Thoracic aorta (tissue), 2 donors: ENCODE measurements at regions not wholly inside any gene's neighbourhood (a gene's known extent, or its start where the extent isn't known, plus 50 kb on each side); places are given as distances from the start of the nearest gene placed in this dataset.
A peak's percentile ranks its signal among the peaks of the same experiment; 100 is the strongest.

Experiments used
- ATAC-seq: fragments of 150-250 bp; one replicate; pipeline ENCODE4 v1.8.0; 2017; ENCODE audit warnings: low read depth; ENCODE audit not compliant: insufficient number of reproducible peaks, low FRiP score
- DNase-seq: peaks from one replicate; pipeline ENCODE4 v3.0.0-alpha.2; 2020; ENCODE audit warnings: low spot score
- H3K27ac ChIP-seq, 2 donors: fragments of 200-600 bp; sonication (generic); 1 replicate in 1 of 2; 2 replicates in 1 of 2; pipeline ENCODE4 v1.5.1; 2016; ENCODE audit warnings: mild to moderate bottlenecking in 2 of 2, moderate library complexity in 2 of 2
- H3K27me3 ChIP-seq: fragments of 200-600 bp; sonication (generic); replicated peaks from 2 replicates; pipeline ENCODE4 v1.6.0; 2016; ENCODE audit warnings: mild to moderate bottlenecking; ENCODE audit not compliant: insufficient read depth
- H3K36me3 ChIP-seq: fragments of 200-600 bp; sonication (generic); one replicate; pipeline ENCODE4 v1.5.1; 2016
- H3K4me1 ChIP-seq, 2 donors: fragments of 200-600 bp; sonication (generic); 1 replicate in 1 of 2; 2 replicates in 1 of 2; pipeline versions ENCODE4 v1.5.1 to v1.6.0; 2016; ENCODE audit warnings: low read depth in 2 of 2, mild to moderate bottlenecking in 1 of 2; ENCODE audit not compliant: control insufficient read depth in 1 of 2
- H3K4me3 ChIP-seq: fragments of 200-600 bp; sonication (generic); 2 replicates; pipeline ENCODE4 v1.5.1; 2016; ENCODE audit warnings: mild to moderate bottlenecking
- H3K9me3 ChIP-seq: fragments of 200-600 bp; sonication (generic); 2 replicates; pipeline ENCODE4 v1.5.1; 2016
- TF ChIP-seq, protein P1 (sequence below): fragments of 200-600 bp; sonication (generic); IDR thresholded peaks from one replicate; pipeline ENCODE4 v1.5.1; 2019; ENCODE audit warnings: antibody characterized with exemption

DNA sequence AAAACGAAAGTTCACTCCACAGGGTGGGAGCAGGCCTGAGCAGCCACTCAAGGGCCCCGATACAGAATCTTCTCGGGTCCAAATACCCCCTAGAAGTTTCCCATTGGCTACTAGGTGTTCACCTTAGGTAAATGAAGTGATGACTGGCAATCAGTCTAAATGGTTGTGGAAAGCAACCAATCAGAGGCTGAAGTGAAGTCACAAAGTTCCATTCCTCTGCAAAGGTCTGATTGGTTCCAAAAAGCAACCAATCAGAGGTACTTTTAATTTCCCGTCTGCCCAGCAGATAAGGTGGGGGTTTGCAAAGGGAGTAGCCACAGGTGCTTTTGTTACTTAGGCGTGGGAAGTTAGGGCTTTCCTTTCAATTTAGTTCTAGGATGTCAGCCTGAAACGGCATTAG, 58.2 kb upstream of the NKAP start:
- no peak overlapping the region for H3K27ac ChIP-seq
- H3K4me1 ChIP-seq = no peaks in the 10 kb centered on the region
- no peaks in the 10 kb centered on the region for H3K9me3 ChIP-seq
- no peak for DNase-seq
- no peaks in the 10 kb centered on the region for H3K36me3 ChIP-seq
- ATAC-seq = no peak
- H3K4me3 ChIP-seq = no peak overlapping the region
- no peaks in the 10 kb centered on the region for H3K27me3 ChIP-seq
- TF ChIP-seq, protein P1, sequence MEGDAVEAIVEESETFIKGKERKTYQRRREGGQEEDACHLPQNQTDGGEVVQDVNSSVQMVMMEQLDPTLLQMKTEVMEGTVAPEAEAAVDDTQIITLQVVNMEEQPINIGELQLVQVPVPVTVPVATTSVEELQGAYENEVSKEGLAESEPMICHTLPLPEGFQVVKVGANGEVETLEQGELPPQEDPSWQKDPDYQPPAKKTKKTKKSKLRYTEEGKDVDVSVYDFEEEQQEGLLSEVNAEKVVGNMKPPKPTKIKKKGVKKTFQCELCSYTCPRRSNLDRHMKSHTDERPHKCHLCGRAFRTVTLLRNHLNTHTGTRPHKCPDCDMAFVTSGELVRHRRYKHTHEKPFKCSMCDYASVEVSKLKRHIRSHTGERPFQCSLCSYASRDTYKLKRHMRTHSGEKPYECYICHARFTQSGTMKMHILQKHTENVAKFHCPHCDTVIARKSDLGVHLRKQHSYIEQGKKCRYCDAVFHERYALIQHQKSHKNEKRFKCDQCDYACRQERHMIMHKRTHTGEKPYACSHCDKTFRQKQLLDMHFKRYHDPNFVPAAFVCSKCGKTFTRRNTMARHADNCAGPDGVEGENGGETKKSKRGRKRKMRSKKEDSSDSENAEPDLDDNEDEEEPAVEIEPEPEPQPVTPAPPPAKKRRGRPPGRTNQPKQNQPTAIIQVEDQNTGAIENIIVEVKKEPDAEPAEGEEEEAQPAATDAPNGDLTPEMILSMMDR = no peak

DNA sequence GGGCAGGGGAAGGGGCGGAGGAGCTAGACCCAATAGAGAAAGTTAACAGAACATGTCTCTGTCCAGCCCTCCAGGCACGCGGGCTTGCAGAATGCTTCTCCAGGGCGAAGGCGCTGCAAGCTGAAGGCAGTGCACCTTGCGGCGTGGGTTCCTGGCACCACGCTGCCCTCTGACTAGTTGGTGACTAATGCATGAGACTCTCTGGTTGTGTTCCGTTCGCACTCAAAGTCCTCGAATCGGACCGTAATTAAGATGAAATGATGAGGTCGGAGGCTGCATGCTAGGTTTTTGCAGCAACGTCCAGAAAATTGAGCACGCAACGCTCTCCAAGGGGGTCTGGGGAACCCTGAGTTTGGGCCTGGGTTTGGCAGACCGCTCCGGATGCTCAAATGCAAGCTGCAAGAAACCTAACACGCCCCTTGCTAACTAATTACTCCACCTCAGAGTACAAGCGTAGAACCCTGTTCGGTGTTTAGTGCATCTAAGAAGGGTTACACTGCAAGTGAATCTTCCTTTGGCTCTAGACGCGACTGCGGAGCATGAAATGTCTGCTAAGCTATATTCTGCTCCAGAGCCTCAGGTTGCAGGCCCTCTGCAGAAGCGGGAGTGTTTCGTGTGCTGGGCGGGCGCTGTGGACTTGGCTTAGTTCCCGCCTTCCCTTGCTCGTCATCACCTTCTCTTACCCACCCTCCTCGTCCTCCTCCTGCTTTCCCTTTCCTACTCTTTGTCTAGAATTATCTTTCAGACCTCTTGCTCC, 57.1 kb upstream of the NKAP start:
- no peaks in the 10 kb centered on the region for H3K36me3 ChIP-seq
- peak overlapping the region; percentile 3 for H3K4me3 ChIP-seq
- ATAC-seq (no peak), DNase-seq (no peak)
- no peaks in the 10 kb centered on the region for H3K27me3 ChIP-seq
- no peaks in the 10 kb centered on the region for H3K4me1 ChIP-seq
- H3K27ac ChIP-seq = no peak overlapping the region
- H3K9me3 ChIP-seq = no peaks in the 10 kb centered on the region
- TF ChIP-seq, protein P1 = no peak

DNA sequence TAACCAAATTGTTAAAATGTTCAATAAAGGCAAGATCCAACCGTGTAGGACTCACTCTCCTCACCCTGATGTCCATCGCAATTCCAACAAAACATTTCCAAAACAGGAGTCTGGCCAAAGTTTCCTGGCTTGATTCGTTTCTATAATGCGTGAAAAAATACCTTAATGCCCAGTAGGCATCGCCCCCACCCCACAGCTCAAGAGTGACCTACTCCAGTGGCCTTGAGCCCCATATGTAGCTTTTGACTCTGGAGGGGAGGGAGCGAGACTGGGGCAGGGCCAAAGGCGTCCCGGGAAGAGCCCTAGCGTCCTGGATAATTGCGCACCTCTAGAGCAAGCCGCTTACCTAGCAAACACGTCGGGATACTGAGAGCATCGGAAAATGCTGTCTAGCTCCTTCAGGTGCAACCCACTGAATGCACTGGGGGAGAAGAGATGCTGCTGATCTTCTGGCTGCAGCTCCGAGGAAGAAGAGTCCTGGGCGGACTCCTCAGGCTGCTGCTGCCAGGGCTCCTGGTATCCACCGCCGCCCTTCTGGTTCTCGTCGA, 55.6 kb upstream of the NKAP start:
- Histone ChIP-seq H3K27me3 (no peaks in the 10 kb centered on the region), H3K9me3 (no peaks in the 10 kb centered on the region)
- TF ChIP-seq, protein P1 = no peak

DNA sequence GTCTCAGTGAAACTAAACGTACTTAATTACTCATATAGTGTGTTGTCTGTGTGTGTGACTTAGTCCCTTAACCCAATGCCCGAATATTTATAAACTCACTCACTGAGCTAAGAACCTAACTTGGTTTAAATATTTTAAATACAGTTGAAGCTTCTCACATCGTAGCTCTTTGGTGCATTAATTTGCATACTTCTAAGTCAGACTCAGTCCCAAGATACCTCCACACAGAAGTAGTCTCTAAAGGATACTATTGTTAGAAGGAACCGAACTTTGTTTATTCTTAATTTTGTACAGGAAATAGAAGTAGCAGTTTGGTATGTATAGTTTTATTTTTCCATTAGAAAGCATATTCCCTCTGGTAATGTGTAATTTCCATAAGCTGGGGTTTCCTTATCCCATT, 54.0 kb upstream of the NKAP start:
- Histone ChIP-seq H3K9me3 (no peaks in the 10 kb centered on the region), H3K4me1 (no peaks in the 10 kb centered on the region), H3K4me3 (no peak overlapping the region), H3K36me3 (no peaks in the 10 kb centered on the region), H3K27me3 (no peaks in the 10 kb centered on the region), H3K27ac (no peak overlapping the region)
- ATAC-seq (no peak), DNase-seq (no peak)
- TF ChIP-seq, protein P1 = no peak

More for the DNA sequence above, 55.6 kb upstream of the NKAP start:
- Histone ChIP-seq H3K36me3 (no peaks in the 10 kb centered on the region), H3K27ac (no peak overlapping the region), H3K4me3 (no peak overlapping the region), H3K4me1 (no peaks in the 10 kb centered on the region)
- DNase-seq (no peak), ATAC-seq (no peak)

GRCh38 chrX:119996600-119997524, 53.3 kb upstream of the NKAP start:
- no peaks in the 10 kb centered on the region for H3K27me3 ChIP-seq
- no peak for ATAC-seq

More at GRCh38 chrX:119996600-119997524, 53.3 kb upstream of the NKAP start:
- TF ChIP-seq, protein P1 = no peak
- DNase-seq = no peak
- Histone ChIP-seq H3K4me3 (no peak overlapping the region), H3K9me3 (no peaks in the 10 kb centered on the region), H3K27ac (no peak overlapping the region), H3K36me3 (no peaks in the 10 kb centered on the region), H3K4me1 (no peaks in the 10 kb centered on the region)
